NT2/D1 (cell line): ENCODE measurements at regions not wholly inside any gene's neighbourhood (a gene's known extent, or its start where the extent isn't known, plus 50 kb on each side); places are given as distances from the start of the nearest gene placed in this dataset.

Source experiments
- SUZ12 ChIP-seq: IDR thresholded peaks from 2 replicates; pipeline ENCODE4 v1.6.1; 2011; ENCODE audit not compliant: insufficient read length, insufficient read depth; ENCODE audit errors: extremely low read depth
- YY1 ChIP-seq: IDR thresholded peaks from 2 replicates; pipeline ENCODE4 v1.6.1; 2011; ENCODE audit not compliant: insufficient read length, insufficient read depth

- TF ChIP-seq SUZ12 (no peak), YY1 (no peak)
Measured at GRCh38 chr2:240220371-240220770, 79.9 kb upstream of the OTOS start.
